HG03342 (cell line): ENCODE measurements at regions not wholly inside any gene's neighbourhood (a gene's known extent, or its start where the extent isn't known, plus 50 kb on each side); places are given as distances from the start of the nearest gene placed in this dataset.
"Not testable (repeated sequence)": the region's sequence is repeated elsewhere in the genome, so short reads cannot be mapped to it uniquely, and the experiment has no call there.

Experiments used
- ATAC-seq: cut with Tn5 transposase; IDR thresholded peaks from one replicate; pipeline ENCODE4 v1.9.1; 2021; ENCODE audit warnings: mild to moderate bottlenecking, moderate library complexity; ENCODE audit not compliant: unreplicated experiment

- ATAC-seq, result no peak
These were observed 58.0 kb upstream of the FBXO11 start for GRCh38 chr2:47964277-47964676.

DNA sequence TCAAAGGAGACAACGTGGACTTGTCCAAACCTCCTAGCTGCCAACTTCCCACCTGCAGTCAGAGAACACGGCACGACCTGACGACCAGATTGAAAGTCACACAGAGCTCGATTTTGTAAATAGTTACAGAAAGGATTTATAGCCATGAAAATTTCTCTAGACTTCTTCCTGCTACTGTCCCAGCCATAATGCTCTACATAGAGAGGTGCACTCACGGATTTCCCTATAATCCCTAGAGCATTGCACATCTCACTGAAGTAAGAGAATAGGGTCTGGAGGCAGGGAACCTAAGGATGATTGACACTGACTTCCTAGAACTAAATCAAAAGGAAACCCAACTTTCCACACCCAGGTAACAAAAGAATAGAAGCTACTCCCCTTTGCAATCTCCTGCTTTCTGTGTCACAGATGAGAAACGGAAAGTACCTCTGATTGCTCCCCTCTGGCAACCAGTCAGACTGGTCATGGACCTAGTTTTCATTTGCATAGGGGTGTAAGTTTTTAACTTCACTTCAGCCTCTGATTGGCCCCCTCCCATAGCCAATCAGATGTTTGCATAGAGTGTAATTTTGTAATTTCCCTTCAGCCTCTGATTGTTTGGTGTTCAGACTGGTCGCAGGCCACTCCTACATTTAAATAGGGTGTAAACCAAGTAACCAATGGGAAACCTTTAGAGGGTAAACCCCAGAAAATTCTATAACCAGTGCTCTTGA is 58.6 kb upstream of the FBXO11 start:
- no peak for ATAC-seq

DNA sequence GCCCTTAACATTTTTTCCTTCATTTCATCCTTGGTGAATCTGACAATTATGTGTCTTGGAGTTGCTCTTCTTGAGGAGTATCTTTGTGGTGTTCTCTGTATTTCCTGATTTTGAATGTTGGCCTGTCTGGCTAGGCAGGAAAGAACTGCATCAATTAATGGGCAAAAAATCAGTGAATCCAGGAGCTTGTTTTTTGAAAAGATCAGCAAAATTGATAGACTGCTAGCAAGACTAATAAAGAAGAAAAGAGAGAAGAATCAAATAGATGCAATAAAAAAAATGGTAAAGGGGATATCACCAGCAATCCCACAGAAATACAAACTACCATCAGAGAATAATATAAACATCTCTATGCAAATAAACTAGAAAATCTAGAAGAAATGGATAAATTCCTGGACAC is 70.4 kb upstream of the FBXO11 start:
- not testable (repeated sequence) for ATAC-seq

- ATAC-seq, result no peak
These were observed 77.7 kb upstream of the FBXO11 start for GRCh38 chr2:47984041-47984440.

GRCh38 chr2:47990503-47990902 is 84.2 kb upstream of the FBXO11 start:
- no peak for ATAC-seq

DNA sequence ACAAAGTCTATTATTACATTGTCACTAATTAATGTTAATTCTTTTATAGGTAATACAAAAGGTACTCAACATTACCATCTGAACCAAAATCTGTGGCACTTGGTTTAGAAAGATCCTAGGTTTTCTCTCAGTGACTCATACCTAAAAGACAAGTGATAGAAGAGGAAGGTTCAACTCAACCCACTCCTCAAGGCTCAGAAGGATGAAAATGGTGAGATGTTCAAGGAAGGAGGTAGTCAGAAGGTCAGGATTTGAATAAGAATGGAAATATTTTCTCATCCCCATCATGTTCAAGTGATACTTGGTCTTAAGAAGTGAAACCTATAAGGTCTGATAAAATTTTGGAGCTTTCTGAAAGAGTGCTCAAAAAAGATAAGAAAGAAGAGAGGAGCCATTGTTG is 86.4 kb upstream of the FBXO11 start:
- ATAC-seq, result no peak

DNA sequence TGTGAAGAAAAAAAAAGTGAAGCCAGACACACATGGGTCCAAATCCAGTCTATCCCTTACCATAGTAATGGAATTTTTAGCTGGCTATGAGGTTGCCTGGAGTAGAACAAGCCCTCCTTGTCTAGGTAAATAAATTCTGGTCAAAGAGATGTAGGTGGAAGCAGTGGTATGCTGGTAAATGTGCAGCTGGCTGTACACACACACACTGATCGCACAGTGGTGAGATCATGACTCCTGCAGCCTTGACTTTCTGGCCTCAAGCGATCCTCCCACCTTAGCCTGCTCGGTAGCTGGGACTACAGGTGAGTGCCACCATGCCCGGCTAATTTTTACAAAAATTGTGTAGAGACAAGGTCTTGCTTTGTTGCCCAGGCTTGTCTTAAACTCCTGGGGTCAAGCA is 90.5 kb upstream of the FBXO11 start:
- no peak for ATAC-seq

- ATAC-seq, result no peak
These were observed 93.2 kb upstream of the FBXO11 start for GRCh38 chr2:47999512-47999911.

- ATAC-seq, result no peak
These were observed 95.2 kb upstream of the FBXO11 start for GRCh38 chr2:48001498-48001897.

DNA sequence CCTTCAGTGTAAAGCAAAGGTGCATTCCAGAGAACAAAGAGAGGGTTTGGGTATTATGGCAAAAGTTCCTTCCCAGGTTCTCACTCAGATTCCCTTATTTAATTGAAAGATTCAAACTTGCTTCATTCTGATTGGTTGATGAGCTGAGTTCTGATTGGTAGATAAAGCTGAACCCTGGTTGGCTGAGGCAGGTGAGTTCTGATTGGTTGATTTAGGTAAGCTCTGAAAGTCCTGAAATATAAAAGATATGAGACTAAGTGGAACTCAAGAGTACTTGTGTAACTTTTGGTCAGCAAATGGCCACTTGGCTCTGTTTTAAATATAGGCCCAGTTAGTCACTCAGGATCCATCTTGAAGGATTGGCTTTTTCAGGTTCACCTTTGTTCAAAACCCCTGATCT is 99.8 kb upstream of the FBXO11 start:
- ATAC-seq, result no peak

DNA sequence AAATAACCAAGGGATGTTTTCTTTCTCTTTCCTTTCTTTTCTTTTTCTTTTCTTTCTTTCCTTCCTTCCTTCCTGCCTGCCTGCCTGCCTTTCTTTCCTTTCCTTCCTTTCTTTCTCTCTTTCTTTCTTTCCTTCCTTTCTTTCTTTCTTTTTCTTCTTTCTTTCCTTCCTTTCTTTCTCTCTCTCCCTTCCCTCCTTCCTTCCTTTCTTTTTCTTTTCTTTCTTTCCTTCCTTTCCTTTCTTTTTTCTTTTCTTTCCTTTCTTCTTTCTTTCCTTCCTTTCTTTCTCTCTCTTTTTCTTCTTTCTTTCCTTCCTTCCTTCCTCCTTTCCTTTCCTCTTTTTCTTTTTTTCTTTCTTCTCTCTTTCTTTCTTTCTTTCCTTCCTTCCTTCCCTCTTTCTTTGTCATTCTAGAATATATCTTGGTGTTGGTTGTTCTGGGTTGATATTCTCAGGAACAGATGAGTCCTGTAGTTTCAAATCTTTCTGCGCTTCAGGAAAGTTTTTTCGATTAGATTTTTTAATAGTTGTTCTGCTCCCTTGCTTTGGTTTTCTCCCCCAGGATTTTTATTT is 101.5 kb upstream of the FBXO11 start:
- no peak for ATAC-seq

GRCh38 chr2:48009256-48009655 is 103.0 kb upstream of the FBXO11 start:
- ATAC-seq, result no peak

DNA sequence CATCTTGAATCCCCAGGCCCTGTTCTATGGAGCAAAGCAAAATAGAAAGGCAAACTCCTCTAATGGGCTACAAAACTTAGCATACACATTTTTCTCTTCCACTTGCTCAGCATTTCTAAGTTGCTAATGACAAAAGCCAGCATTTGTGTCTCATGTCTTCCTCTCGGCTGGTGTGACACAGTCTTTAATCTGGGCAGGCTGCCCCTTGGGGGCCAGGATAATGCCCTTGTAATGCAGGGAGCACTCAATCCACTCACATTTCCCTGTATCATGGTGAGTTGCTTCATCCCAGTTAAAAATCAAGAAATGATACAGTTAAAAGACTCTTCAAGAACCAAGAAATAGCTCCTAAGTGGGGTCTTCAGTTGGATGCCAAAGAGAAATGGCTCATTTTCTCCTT is 109.1 kb upstream of the FBXO11 start:
- ATAC-seq, result no peak

GRCh38 chr2:48016225-48017019 is 110.1 kb upstream of the FBXO11 start:
- ATAC-seq, result no peak

GRCh38 chr2:48017136-48017535 is 110.8 kb upstream of the FBXO11 start:
- ATAC-seq, result no peak

DNA sequence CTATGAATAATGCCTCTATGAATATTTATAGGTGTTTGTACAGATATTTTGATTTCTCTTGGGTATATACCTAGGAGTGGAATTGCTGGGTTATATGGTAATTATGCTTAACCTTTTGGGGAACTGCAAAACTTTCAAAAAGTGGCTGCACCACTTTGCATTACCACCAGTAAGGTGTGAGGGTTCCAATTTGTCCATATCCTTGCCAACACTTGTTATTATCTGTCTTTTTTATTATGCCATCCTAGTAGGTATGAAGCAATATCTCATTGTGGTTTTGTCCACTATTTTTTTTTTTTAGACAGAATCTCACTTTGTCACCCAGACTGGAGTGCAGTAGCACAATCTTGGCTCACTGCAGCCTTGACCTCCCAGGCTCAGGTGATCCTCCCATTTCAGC is 112.2 kb upstream of the FBXO11 start:
- ATAC-seq, result no peak

DNA sequence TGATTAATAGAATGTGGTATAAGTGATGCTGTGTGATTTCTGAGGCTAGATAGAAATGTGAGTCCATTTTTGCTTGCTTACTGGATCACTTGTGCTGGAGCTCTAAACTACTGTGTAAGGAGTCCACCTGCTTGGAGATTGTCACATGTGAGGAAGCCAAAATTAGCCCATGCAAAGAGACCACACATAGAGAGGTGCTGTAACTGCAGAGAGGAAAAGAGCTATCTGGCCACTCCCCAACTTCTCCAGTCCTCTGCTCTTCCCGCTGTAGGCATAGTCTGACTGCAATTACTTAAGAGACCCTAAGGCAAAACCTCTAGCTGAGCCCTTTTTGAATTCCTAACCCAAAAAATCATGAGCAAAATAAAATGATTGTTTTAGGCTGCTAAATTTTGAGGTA is 120.6 kb upstream of the FBXO11 start:
- ATAC-seq, result no peak

DNA sequence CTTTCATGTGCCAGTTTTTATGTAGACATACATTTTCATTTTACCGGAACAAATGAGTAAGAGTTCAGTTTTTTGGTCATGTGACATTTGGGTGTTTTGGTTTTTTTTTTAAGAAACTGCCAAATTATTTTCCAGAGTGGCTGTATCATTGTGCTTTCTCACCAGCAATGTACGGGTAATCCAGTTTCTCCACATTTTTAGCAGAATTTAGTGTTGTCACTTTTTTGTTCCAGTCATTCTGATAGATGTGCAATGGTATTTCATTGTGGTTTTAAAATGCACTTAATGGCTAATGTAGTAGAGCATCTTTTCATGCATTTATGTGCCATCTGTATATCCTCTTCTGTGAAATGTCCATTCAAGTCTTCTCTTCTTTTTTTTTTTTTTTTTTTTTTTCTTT is 126.5 kb upstream of the FBXO11 start:
- no peak for ATAC-seq

GRCh38 chr2:48034295-48034694 is 128.0 kb upstream of the FBXO11 start:
- ATAC-seq, result no peak

- no peak for ATAC-seq
These were observed 130.0 kb upstream of the FBXO11 start for GRCh38 chr2:48036312-48036711.

- ATAC-seq, result no peak
These were observed 133.1 kb upstream of the FBXO11 start for GRCh38 chr2:48039209-48039990.
